LNCAP (cell line): ENCODE measurements at regions not wholly inside any gene's neighbourhood (a gene's known extent, or its start where the extent isn't known, plus 50 kb on each side); places are given as distances from the start of the nearest gene placed in this dataset.

ENCODE experiments used
- CTCF ChIP-seq: fragments of 450-650 bp; IDR thresholded peaks from 2 replicates; pipeline ENCODE4 v1.5.1; 2017; ENCODE audit warnings: mild to moderate bottlenecking

GRCh38 chr3:81876826-81877225, 115.4 kb upstream of the GBE1 start:
- TF ChIP-seq CTCF, result no peak

- TF ChIP-seq CTCF, result no peak
These were observed 113.3 kb upstream of the GBE1 start for GRCh38 chr3:81874738-81875137.

- TF ChIP-seq CTCF, result no peak
These were observed 111.1 kb upstream of the GBE1 start for GRCh38 chr3:81872566-81872965.

- TF ChIP-seq CTCF, result peak; percentile 34; the same call in 1 of the 2 replicates
These were observed 110.1 kb upstream of the GBE1 start for GRCh38 chr3:81871358-81872155.

GRCh38 chr3:81869382-81869781, 107.9 kb upstream of the GBE1 start:
- TF ChIP-seq CTCF, result no peak

GRCh38 chr3:81868597-81868996, 107.2 kb upstream of the GBE1 start:
- TF ChIP-seq CTCF, result no peak

- no peak for TF ChIP-seq CTCF
These were observed 106.4 kb upstream of the GBE1 start for GRCh38 chr3:81867875-81868274.

GRCh38 chr3:81864272-81864671, 102.8 kb upstream of the GBE1 start:
- no peak for TF ChIP-seq CTCF
